ENCODE measurements at regions not wholly inside any gene's neighbourhood (a gene's known extent, or its start where the extent isn't known, plus 50 kb on each side); places are given as distances from the start of the nearest gene placed in this dataset.

DNA sequence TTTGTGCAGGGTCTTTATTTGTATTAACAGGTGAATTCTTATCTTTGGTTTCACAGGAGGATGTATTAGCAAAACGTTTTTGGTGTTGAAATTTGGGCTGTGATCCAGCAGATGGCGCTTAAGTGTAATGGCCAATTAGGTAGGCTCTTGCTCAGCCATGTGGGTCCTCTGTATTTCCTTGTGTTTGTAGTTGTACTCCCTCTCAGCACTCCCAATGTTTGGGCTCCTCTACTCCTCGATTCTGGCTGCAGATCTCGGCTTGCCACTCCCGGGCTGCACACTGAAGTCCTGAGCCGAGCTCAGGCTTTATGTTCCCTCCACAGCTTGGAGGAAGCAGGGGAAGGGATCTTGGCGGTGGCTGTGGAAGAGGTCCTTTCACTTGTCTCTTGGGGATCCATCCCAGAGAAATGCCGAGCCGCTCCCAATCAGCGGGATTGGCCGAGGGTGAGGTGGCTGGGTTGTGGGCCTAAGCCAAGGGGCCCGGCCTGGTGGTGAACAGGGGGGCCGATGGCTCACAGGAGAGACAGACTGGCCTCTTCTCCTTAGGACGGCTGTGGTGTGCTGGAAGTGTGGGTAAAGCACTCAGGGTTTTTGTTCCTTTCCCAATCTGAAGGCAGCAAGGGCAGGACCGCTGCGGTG lies 133.7 kb downstream of the AEBP2 start:
- H3K27ac Mint-ChIP-seq: no peak overlapping the region
- no peak overlapping the region for H3K4me3 Mint-ChIP-seq
- peaks cover 11% of the 10 kb centered on the region for H3K36me3 Mint-ChIP-seq
- H3K9me3 Mint-ChIP-seq: peaks cover 0 to 3% (median 1%) of the 10 kb centered on the region in 3 donors
- H3K27me3 Mint-ChIP-seq: no peaks in the 10 kb centered on the region
- peaks cover 0 to 2% (median 1%) of the 10 kb centered on the region in 3 donors for H3K4me1 Mint-ChIP-seq

DNA sequence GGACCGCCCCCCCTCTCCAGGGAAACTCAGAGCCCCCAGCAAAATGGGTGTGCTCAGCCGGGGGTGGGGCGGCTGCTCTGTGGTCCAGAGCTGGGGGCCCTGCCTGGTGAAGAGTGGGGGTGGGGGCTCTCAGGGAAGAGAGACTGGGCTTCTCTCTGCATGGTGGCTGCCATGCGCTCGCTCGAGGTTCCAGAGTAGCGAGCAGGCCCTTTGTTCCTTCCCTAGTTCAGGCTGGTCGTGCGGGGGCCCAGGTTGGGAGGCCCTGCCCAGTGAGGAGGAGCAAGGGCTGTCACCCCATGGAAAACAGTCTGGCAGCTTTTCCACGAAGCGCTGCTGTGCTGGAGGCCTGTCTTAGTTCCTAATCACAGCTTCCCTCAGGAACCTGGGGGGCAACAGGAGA lies 134.6 kb downstream of the AEBP2 start:
- Mint-ChIP-seq H3K4me1 (peaks cover 0 to 2% (median 1%) of the 10 kb centered on the region in 3 donors), H3K36me3 (peaks cover 11% of the 10 kb centered on the region), H3K27me3 (no peaks in the 10 kb centered on the region), H3K9me3 (peaks cover 0 to 3% (median 1%) of the 10 kb centered on the region in 3 donors), H3K4me3 (no peak overlapping the region), H3K27ac (no peak overlapping the region)

DNA sequence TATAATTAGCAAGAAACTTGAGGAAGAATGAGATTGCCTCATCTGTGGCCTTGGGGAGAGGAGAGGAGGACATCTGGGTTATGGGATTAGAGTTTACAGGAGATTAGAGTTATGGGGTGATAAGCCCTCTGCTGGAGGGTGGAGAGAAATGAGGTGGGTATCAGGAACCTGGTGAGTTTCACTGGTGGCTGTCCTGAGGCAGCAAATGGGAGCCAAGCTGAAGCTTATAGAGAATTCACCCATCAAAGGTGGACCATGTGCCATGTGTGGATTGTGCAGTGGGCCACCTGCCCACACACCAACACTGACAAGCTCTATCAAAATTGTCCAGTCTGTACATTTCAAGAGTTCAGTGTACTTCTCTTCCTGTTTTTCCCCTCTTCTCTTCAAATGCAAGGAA lies 135.3 kb downstream of the AEBP2 start:
- no peaks in the 10 kb centered on the region for H3K27me3 Mint-ChIP-seq
- H3K4me3 Mint-ChIP-seq: no peak overlapping the region
- peaks cover 0 to 3% (median 1%) of the 10 kb centered on the region in 3 donors for H3K9me3 Mint-ChIP-seq
- H3K27ac Mint-ChIP-seq: no peak overlapping the region
- H3K36me3 Mint-ChIP-seq: peaks cover 11% of the 10 kb centered on the region
- H3K4me1 Mint-ChIP-seq: peaks cover 0 to 2% (median 1%) of the 10 kb centered on the region in 3 donors

DNA sequence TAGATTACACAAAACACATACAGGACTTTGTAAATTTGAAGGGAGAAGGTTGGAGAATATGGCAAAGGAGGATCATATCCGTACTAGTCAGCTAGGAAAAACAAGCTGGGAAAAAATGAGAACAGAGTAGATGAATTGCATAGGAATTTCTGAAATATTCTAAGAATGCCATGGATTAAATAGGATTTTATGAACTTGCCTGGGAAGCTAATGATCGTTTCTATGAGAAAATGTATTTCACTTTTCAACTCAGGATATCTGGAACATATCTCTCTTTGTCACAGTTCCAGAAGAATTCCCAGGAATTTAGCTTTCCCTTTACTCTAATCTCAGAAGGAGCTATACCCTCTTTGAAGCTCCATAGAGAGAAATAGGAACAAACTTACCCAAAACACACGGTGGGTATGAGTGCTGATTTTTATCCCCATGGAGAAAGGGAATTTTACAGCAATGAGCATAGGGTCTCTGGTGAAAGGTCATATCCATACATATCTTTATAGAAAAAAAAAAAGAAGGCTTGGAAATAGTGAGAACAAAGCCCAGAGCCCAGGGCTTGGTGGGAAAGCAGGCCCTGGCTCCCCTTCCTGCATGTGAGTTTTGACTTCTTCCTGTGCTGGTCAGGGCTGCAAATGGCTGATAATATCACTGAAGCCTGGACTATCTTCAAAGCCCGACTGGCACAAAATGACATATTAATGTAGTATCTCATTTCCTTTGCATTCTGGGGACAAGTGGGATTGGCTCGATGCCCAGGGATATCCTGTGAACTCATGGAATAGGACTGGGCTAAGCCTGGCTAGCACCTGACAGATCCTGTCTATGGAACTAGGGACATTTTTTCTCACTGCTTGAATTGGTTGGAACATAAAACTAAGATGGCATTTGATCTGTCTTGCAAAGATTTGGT lies 136.3 kb downstream of the AEBP2 start:
- no peak overlapping the region for H3K4me3 Mint-ChIP-seq
- no peak overlapping the region for H3K27ac Mint-ChIP-seq
- peaks cover 14% of the 10 kb centered on the region for H3K36me3 Mint-ChIP-seq
- H3K4me1 Mint-ChIP-seq: peaks cover 0 to 2% (median 1%) of the 10 kb centered on the region in 3 donors
- no peaks in the 10 kb centered on the region for H3K27me3 Mint-ChIP-seq
- H3K9me3 Mint-ChIP-seq: peaks cover 1 to 5% (median 3%) of the 10 kb centered on the region in 3 donors

DNA sequence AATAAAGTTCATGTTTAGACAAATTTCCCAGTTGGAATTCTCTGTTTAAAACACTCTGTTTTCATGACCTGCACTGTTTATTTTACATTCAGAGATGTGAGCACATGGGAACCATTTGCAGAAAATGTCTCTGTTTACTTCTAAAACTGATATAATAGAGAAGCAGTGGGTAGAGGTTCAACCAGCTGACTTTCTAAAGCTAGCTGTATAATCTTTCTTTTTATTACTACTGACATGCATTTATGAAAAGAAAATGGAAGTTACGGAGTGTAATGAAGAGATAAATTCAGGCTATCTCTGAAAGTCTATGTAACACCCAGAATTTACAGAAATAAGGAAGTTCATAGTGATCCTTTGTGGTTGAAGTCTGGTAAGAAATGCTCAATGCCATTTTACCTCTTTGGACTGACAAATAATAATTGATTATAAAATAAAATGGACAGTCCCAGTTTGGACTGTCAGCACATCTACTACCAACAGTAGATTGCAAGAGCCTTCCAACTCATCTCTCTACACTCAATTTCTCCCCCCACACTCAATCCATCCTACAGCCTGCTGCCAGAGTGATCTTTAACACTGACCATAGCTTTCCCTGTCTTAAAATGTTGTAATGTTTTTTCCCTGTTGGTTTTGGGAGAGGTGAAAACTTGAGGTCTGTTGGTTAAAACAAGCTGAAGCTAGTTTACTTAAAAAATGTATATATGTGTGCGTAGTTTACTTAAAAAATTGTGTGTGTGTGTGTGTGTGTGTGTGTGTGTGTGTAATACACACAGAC lies 137.4 kb downstream of the AEBP2 start:
- no peaks in the 10 kb centered on the region for H3K27me3 Mint-ChIP-seq
- H3K9me3 Mint-ChIP-seq: peaks cover 0 to 5% (median 1%) of the 10 kb centered on the region in 3 donors
- H3K36me3 Mint-ChIP-seq: peaks cover 8% of the 10 kb centered on the region
- no peak overlapping the region for H3K27ac Mint-ChIP-seq
- no peak overlapping the region for H3K4me3 Mint-ChIP-seq
- peaks cover 0 to 2% (median 1%) of the 10 kb centered on the region in 3 donors for H3K4me1 Mint-ChIP-seq

DNA sequence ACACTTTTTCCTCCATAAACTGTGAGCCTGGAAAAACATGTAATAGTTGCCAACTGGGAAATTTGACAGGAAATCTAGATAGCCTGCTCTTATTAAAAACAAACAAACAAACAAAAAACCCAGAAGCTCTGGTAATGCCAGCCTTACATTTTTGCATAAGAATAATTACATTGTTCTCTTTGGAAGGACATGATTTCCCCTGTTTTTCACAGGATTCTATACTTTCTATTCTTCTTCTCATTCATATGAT lies 137.9 kb downstream of the AEBP2 start:
- peaks cover 0 to 7% (median 4%) of the 10 kb centered on the region in 3 donors for H3K9me3 Mint-ChIP-seq
- no peak overlapping the region for H3K4me3 Mint-ChIP-seq
- peaks cover 8% of the 10 kb centered on the region for H3K36me3 Mint-ChIP-seq
- H3K27ac Mint-ChIP-seq: no peak overlapping the region
- peaks cover 0 to 2% (median 1%) of the 10 kb centered on the region in 3 donors for H3K4me1 Mint-ChIP-seq
- H3K27me3 Mint-ChIP-seq: no peaks in the 10 kb centered on the region

DNA sequence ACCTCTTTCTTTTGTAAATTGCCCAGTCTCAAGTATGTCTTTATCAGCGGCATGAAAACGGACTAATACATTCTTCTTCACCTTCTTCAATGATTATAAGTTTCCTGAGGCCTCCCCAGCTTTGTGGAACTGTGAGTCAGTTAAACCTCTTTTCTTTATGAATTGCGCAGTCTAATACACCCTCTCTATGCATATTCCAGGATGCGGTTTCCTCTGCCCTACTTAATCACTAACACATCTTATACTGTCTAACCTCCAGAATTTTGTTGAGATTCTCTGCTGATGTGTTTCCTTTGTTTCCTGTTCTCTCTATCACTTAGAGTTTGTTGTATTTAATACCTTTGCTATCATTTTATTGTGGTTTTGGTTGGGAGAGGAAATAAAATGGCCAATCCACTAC lies 145.4 kb downstream of the AEBP2 start:
- peaks cover 7 to 43% (median 33%) of the 10 kb centered on the region in 3 donors for H3K9me3 Mint-ChIP-seq

DNA sequence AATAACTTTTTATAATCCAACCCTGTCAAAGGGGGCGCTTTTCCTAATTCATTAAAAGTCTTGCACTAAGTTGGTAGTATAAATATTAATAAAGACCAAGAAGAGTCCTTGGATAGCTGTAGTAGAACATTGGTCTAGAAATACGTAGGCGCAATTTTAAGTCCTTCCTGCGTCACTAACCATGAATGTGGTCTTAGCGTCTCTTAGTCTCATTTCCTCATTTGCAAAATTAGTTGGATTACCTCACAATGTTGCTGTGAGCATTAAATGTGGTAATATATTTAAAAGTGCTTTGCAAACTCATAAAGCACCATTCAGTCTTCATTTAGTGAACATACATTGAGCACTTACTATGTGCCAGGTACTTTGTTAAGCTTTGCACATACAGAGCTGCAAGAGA lies 149.7 kb downstream of the AEBP2 start:
- peaks cover 9% of the 10 kb centered on the region for H3K36me3 Mint-ChIP-seq
- H3K9me3 Mint-ChIP-seq: peaks cover 3 to 27% (median 18%) of the 10 kb centered on the region in 3 donors
- no peak overlapping the region for H3K4me3 Mint-ChIP-seq

More for the DNA sequence above, 145.4 kb downstream of the AEBP2 start:
- H3K36me3 Mint-ChIP-seq: peaks cover 14% of the 10 kb centered on the region
- H3K4me3 Mint-ChIP-seq: peak overlapping the region in 2 of 4 donors; percentile 1 to 63
- no peak overlapping the region for H3K27ac Mint-ChIP-seq
- no peaks in the 10 kb centered on the region for H3K4me1 Mint-ChIP-seq
- H3K27me3 Mint-ChIP-seq: no peaks in the 10 kb centered on the region

GRCh38 chr12:19591951-19592350 lies 152.7 kb downstream of the AEBP2 start:
- H3K4me1 Mint-ChIP-seq: no peaks in the 10 kb centered on the region
- H3K27me3 Mint-ChIP-seq: no peaks in the 10 kb centered on the region
- H3K4me3 Mint-ChIP-seq: no peak overlapping the region
- H3K36me3 Mint-ChIP-seq: peaks cover 2% of the 10 kb centered on the region
- peaks cover 0 to 8% (median under 1%) of the 10 kb centered on the region in 3 donors for H3K9me3 Mint-ChIP-seq
- H3K27ac Mint-ChIP-seq: peak overlapping the region in 2 of 3 donors; percentile 25 to 65

More for the DNA sequence above, 149.7 kb downstream of the AEBP2 start:
- H3K27ac Mint-ChIP-seq: no peak overlapping the region
- no peaks in the 10 kb centered on the region for H3K4me1 Mint-ChIP-seq
- no peaks in the 10 kb centered on the region for H3K27me3 Mint-ChIP-seq

- Mint-ChIP-seq H3K4me1 (no peaks in the 10 kb centered on the region), H3K27me3 (no peaks in the 10 kb centered on the region), H3K36me3 (peaks cover 2% of the 10 kb centered on the region), H3K4me3 (no peak overlapping the region), H3K27ac (no peak overlapping the region), H3K9me3 (no peaks in the 10 kb centered on the region)
These were observed 157.3 kb downstream of the AEBP2 start for GRCh38 chr12:19596434-19597166.

DNA sequence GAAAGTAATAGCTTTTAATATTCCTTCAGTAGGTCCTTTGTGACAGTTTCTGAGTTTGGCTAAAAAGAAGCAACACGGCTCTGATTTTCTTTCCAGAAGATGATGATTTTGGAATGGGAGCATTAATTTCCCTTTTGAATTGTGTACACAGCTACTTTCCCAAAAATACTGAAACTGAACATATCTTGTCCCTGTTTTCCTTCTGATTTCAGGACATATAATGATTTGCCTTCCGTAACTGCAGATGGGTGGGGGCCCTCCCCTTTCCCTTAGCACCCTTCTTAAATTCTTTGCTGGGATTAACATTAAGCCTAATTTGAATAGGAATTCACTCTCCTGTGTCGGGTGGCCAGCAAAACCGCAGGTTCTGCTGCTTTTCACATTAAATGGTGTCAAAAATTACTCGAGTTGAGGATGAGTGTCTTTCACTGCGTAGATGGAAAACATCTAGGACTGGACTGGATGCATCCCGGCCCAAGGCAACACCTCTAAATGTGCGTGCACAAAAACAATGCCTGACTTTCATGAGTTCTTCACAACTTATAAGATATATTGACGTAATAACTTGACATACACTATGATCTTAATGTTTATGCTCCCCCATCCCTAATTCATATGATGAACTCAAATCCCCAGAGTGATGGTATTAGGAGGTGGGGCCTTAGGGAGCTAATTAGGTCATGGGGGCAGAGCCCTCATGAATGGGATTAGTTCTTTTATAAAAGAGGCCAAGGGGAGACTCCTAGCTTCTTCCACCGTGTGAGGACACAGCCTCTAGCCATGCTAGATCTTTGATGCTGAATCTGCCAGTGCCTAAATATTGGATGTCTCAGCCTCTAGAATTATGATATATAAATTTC lies 158.1 kb downstream of the AEBP2 start:
- Mint-ChIP-seq H3K27ac (no peak overlapping the region), H3K4me3 (no peak overlapping the region), H3K9me3 (no peaks in the 10 kb centered on the region), H3K36me3 (peaks cover 6% of the 10 kb centered on the region), H3K4me1 (no peaks in the 10 kb centered on the region), H3K27me3 (no peaks in the 10 kb centered on the region)

DNA sequence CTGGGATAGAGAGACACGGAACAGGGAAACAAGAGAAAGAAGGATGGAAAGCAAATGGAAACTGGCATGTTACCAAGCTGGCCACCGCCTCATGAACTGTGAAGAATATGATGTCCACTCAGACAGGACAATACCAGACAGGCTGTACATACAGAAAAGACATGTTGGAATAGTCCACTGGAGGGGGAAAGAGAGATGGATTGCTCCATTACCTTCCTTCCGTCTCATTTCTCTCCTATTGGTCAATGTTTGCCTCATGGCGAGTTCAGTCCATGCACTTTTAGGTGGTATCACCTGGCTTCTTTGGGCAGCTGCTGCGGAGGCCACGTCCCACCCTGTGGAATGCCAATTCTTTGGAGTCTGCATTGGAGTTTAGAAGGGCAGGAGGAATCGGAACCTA lies 166.4 kb downstream of the AEBP2 start:
- peaks cover 4 to 7% (median 7%) of the 10 kb centered on the region in 3 donors for H3K9me3 Mint-ChIP-seq
- H3K4me1 Mint-ChIP-seq: no peaks in the 10 kb centered on the region
- no peak overlapping the region for H3K27ac Mint-ChIP-seq
- no peaks in the 10 kb centered on the region for H3K27me3 Mint-ChIP-seq
- peaks cover 8% of the 10 kb centered on the region for H3K36me3 Mint-ChIP-seq
- H3K4me3 Mint-ChIP-seq: peak overlapping the region in 1 of 4 donors; percentile 1

DNA sequence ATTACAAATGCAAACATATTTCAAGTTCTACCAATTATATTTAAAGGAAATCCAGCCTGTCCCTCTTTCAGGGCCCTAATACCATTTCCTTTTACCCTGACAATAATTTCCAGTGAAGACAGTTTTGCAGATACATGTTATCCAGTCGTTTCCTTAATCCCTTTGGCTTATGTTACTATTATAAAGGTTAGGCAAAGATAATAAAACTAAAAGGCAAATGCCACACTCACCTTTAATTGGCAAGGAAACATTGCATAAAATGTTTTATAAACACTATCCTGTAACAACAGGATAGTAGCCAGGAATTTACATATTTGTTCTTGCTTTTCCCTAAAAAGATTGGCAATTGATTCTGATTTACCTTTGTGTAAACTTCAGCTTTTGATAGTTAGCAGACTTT lies 168.7 kb downstream of the AEBP2 start:
- peaks cover 7 to 11% (median 7%) of the 10 kb centered on the region in 3 donors for H3K9me3 Mint-ChIP-seq
- no peak overlapping the region for H3K27ac Mint-ChIP-seq
- no peak overlapping the region for H3K4me3 Mint-ChIP-seq
- no peaks in the 10 kb centered on the region for H3K27me3 Mint-ChIP-seq
- no peaks in the 10 kb centered on the region for H3K4me1 Mint-ChIP-seq
- H3K36me3 Mint-ChIP-seq: peaks cover 8% of the 10 kb centered on the region

DNA sequence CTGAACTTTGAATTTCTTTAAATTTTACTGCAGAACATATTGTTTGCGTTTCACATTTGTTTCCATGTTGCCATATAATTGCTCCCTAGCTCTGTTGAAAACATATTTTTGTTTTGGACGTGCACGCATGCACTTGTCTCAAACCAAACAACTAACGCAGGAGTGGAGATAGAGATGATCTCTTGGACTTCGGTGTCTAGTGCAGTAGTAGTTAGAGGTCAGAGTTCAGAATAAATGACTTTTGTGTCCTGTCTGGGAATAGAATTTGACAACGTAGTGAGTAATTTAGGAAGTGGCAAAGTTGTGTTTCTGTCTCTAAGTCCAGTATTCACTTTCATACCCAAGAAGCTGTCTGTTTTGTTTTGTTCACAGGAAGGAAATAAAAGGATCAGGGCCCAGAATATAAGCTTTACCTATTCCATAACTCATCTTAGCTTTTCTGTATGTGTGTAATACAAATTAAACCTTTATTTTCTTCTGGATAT lies 173.8 kb downstream of the AEBP2 start:
- no peak overlapping the region for H3K27ac Mint-ChIP-seq
- H3K27me3 Mint-ChIP-seq: no peaks in the 10 kb centered on the region
- peaks cover 10% of the 10 kb centered on the region for H3K36me3 Mint-ChIP-seq
- H3K4me1 Mint-ChIP-seq: peaks cover 0 to 2% (median 0%) of the 10 kb centered on the region in 3 donors
- peaks cover 3 to 6% (median 3%) of the 10 kb centered on the region in 3 donors for H3K9me3 Mint-ChIP-seq
- H3K4me3 Mint-ChIP-seq: no peak overlapping the region
